ENCODE measurements at regions not wholly inside any gene's neighbourhood (a gene's known extent, or its start where the extent isn't known, plus 50 kb on each side); places are given as distances from the start of the nearest gene placed in this dataset.
A peak's percentile ranks its signal among the peaks of the same experiment; 100 is the strongest.

- Histone ChIP-seq H3K27ac (replicated peaks in 1 of 4) (no peak overlapping the region), H3K36me3 (no peaks in the 10 kb centered on the region), H3K4me1 (no peaks in the 10 kb centered on the region), H3K9me3 (peaks cover 0 to 21% (median 8%) of the 10 kb centered on the region in 4 donors), H3K4me3 (no peak overlapping the region), H3K27me3 (no peaks in the 10 kb centered on the region)
- no peak for DNase-seq (ENCODE audit: extremely low spot score)
- TF ChIP-seq POLR2AphosphoS5 (IDR thresholded peaks at IDR 0.05), result no peak
- WGBS, result 94% methylated on average over 5 of the region's 5 CpGs
- intact Hi-C loops (cut with DNase I), result no loop called here
Observed at GRCh38 chr14:101171650-101172049, 268.1 kb upstream of the RTL1 start.

GRCh38 chr14:101173698-101174521 lies 270.4 kb upstream of the RTL1 start:
- no peaks in the 10 kb centered on the region for H3K4me1 ChIP-seq
- no peak for TF ChIP-seq EP300 (IDR thresholded peaks at IDR 0.05)
- no peak for TF ChIP-seq CTCF (IDR thresholded peaks at IDR 0.05)
- no peak for TF ChIP-seq POLR2AphosphoS5 (IDR thresholded peaks at IDR 0.05)
- TF ChIP-seq POLR2A (IDR thresholded peaks at IDR 0.05; ENCODE audit: low read depth), result no peak
- no peaks in the 10 kb centered on the region for H3K27me3 ChIP-seq
- DNase-seq (ENCODE audit: extremely low spot score), result no peak
- H3K27ac ChIP-seq (replicated peaks in 1 of 4), result no peak overlapping the region
- H3K36me3 ChIP-seq, result no peaks in the 10 kb centered on the region
- intact Hi-C loops (cut with DNase I), result no loop called here
- peaks cover 0 to 8% (median 7%) of the 10 kb centered on the region in 4 donors for H3K9me3 ChIP-seq
- H3K4me3 ChIP-seq, result no peak overlapping the region
- 78% methylated on average over 9 of the region's 9 CpGs for WGBS

GRCh38 chr14:101174522-101174838 lies 271.0 kb upstream of the RTL1 start:
- Histone ChIP-seq H3K4me1 (no peaks in the 10 kb centered on the region), H3K27ac (replicated peaks in 1 of 4) (no peak overlapping the region)
- peak; percentile 83 for DNase-seq (ENCODE audit: extremely low spot score)

GRCh38 chr14:101174980-101175606 lies 271.6 kb upstream of the RTL1 start:
- WGBS, result 85% methylated on average over 9 of the region's 9 CpGs
- TF ChIP-seq POLR2A (IDR thresholded peaks at IDR 0.05; ENCODE audit: low read depth) (no peak), POLR2AphosphoS5 (IDR thresholded peaks at IDR 0.05) (no peak), CTCF (IDR thresholded peaks at IDR 0.05) (no peak), EP300 (IDR thresholded peaks at IDR 0.05) (no peak)
- Histone ChIP-seq H3K36me3 (no peaks in the 10 kb centered on the region), H3K27me3 (no peaks in the 10 kb centered on the region), H3K27ac (replicated peaks in 1 of 4) (no peak overlapping the region), H3K4me1 (no peaks in the 10 kb centered on the region), H3K9me3 (peaks cover 0 to 18% (median 10%) of the 10 kb centered on the region in 4 donors), H3K4me3 (no peak overlapping the region)
- peak; percentile 78 for DNase-seq (ENCODE audit: extremely low spot score)
- intact Hi-C loops (cut with DNase I), result no loop called here

More at GRCh38 chr14:101174522-101174838, 271.0 kb upstream of the RTL1 start:
- Histone ChIP-seq H3K27me3 (no peaks in the 10 kb centered on the region), H3K4me3 (no peak overlapping the region), H3K36me3 (no peaks in the 10 kb centered on the region), H3K9me3 (peaks cover 0 to 11% (median 8%) of the 10 kb centered on the region in 4 donors)
- intact Hi-C loops (cut with DNase I), result no loop called here
- no peak for TF ChIP-seq POLR2AphosphoS5 (IDR thresholded peaks at IDR 0.05)
- no peak for TF ChIP-seq CTCF (IDR thresholded peaks at IDR 0.05)
- no peak for TF ChIP-seq EP300 (IDR thresholded peaks at IDR 0.05)
- no peak for TF ChIP-seq POLR2A (IDR thresholded peaks at IDR 0.05; ENCODE audit: low read depth)
- 94% methylated on average over 12 of the region's 12 CpGs for WGBS

GRCh38 chr14:101175731-101176534 lies 272.4 kb upstream of the RTL1 start:
- Histone ChIP-seq H3K4me1 (no peaks in the 10 kb centered on the region), H3K4me3 (no peak overlapping the region), H3K9me3 (peaks cover 0 to 21% (median 16%) of the 10 kb centered on the region in 4 donors), H3K27me3 (no peaks in the 10 kb centered on the region), H3K36me3 (no peaks in the 10 kb centered on the region), H3K27ac (replicated peaks in 1 of 4) (no peak overlapping the region)
- intact Hi-C loops (cut with DNase I), result no loop called here
- peak; percentile 89 for DNase-seq (ENCODE audit: extremely low spot score)
- WGBS, result 89% methylated on average over 10 of the region's 13 CpGs
- no peak for TF ChIP-seq POLR2A (IDR thresholded peaks at IDR 0.05; ENCODE audit: low read depth)
- TF ChIP-seq CTCF (IDR thresholded peaks at IDR 0.05), result no peak
- TF ChIP-seq EP300 (IDR thresholded peaks at IDR 0.05), result no peak
- no peak for TF ChIP-seq POLR2AphosphoS5 (IDR thresholded peaks at IDR 0.05)
